NCI-H748 (cell line): ENCODE measurements at regions not wholly inside any gene's neighbourhood (a gene's known extent, or its start where the extent isn't known, plus 50 kb on each side); places are given as distances from the start of the nearest gene placed in this dataset.
A peak's percentile ranks its signal among the peaks of the same experiment; 100 is the strongest.

Source experiments
- DNase-seq: peaks from one replicate; lab custom pipeline; 2025; ENCODE audit not compliant: unreplicated experiment; lab: John Stamatoyannopoulos, UW

DNA sequence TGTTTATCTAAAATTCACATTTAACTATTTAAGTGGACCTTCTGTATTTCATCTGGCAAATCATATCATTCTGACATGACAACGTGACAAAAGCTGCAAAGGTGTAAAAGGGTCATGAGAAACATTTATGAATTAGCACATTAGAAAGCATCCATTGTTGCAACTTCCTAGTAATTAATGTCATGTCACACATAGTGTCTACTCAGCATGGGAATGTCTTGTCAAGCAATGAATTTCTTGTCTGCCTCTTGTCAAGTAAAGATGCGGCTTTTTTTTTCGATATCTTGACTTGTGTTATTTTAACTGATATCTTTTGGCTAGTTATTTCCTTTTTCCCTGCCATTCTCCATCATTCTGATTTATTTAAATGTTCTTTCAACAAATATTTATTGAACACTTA, 463.5 kb upstream of the CXorf51B start:
- DNase-seq: no peak

DNA sequence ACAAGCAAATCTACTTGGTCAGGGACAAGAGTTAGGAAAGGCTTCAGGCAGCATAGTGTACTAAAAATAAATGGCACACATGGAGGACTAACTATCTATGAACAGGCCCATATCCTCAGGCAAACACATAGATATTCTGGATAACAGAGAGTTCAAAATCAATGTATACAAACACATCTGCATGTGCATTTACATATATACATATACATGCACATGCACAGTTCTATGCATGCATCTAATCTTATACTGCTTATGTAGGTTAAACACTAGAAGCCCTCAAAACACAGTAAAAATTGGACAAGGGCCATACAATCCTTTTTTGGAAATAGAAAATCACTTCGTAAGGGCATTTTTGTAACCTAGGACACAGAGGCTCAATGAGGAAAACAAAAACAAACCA, 458.0 kb upstream of the CXorf51B start:
- no peak for DNase-seq

DNA sequence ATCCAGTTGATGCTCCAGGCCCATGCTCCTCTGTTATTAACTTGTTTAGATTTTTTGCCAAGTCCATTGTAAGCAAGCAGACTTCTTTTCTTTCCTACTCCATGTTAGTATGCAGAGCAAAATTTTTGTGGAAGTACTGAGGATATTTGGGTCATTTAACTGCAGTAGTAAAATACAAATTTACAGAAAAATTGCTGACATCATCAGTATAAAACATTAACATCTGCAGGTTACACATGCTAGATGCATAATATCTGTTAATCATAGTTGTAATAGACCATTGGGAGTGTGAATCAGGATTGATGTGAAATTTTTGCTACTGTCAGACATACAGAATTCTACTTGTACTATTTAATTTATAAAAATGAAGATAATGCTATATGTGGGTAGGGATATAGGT, 454.1 kb upstream of the CXorf51B start:
- DNase-seq: no peak

DNA sequence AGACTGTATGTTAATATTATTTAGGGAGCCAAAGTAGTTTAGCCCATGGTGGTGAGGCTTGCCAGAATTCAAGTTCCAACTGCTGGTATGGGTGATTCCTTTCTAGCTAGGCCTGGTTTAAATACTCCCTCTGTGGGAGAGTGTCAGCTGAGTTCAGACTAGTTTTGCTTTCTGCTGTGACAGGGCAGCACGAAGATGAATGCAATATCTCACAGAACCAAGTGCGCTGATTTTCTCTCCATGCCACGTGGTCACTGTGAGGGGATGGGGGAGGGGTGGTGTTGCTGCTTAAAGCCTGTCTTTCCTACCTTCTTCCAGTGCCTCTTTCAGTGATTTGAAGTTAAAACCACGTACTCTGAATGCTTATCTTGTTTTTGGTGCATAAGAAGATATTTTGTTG, 445.7 kb upstream of the CXorf51B start:
- no peak for DNase-seq

DNA sequence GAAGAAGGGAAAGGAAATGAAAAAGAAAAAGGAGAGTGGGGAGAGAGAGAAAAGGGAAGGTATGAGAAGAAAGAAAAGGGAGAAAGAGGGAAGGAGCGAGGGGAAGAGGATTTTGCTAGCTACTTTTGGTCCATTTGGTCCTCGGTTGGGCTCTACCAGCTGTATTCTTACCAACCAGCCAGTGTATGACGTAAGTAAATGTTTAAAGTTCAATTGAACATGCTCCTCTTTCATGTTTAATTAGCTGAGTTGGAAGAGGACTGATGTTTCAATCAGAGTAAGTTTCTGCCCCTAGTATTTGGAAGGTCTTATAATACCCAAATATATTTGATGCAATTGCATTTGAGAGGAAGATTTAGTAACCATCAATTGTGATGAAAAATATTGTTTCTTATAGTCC, 424.0 kb upstream of the CXorf51B start:
- DNase-seq: no peak

DNA sequence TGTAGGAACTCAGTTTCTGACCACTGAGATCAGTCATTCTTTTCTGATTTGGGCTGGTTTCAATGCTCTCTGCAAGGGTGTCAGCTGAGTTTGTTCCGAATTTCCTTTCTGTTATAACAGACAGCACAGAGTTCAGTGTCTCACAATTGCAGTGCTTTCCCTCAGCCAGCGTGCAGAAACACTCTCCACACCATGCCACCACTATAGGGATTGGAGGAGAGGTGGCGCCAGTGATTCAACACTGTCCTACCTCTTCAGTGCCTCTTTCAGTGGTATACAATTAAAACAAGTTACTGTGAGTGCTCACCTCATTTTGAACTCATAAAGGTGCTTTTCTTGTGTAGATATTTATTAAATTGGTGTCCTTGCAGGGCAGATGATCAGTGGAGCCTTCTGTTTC, 413.2 kb upstream of the CXorf51B start:
- DNase-seq: no peak

DNA sequence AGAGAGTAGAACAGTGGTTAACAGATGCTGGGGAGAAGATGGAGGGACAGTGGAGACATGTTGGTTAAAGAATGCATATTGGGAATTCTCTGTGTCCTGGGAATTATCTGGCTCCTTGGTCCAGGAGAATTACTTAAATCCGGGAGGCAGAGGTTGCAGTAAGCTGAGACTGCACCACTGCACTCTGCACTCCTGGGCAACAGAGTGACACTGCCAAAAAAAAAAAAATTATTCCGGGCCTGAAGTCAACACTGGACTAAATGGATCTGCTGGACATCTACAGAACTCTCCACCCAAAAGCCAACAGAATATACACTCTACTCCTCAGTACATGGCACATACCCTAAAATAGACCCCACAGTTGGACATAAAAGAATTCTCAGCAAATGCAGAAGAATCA, 400.0 kb upstream of the CXorf51B start:
- no peak for DNase-seq

DNA sequence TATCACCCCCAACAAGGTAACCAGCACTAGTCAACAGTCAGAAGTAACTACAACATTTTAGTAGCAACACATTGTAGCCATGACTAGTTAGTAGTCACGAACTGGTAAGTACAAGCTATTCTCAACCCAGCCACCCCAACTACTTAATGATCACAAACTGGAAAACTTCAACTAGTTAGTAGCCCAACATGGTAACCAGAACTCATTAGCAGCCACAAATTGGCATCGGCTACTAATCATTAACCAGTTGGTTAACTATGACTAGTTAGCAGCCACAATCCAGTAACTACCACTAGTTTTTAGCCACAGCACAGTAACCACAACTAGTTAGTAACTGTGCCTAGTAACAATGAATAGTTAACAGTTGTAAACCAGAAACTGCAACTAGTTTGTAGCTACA, 385.1 kb upstream of the CXorf51B start:
- no peak for DNase-seq

DNA sequence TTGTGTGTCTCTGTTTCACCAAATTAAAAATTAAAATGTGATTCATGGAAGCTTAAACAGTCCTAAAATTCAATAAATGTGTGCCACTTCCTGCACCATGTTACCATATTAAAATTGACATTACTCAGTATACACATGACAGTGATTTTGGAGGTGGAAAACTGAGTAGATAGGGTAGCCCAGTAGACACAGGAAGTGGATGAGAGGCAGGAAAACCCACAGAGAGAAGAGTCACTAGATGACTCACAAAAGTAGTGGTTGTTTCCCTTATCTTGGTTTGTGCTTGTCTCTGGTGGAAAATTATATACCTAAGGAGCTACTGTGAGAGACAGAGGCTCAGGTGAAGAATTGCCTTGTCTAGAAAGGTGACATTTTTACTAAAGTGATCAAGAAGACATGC, 375.8 kb upstream of the CXorf51B start:
- no peak for DNase-seq

DNA sequence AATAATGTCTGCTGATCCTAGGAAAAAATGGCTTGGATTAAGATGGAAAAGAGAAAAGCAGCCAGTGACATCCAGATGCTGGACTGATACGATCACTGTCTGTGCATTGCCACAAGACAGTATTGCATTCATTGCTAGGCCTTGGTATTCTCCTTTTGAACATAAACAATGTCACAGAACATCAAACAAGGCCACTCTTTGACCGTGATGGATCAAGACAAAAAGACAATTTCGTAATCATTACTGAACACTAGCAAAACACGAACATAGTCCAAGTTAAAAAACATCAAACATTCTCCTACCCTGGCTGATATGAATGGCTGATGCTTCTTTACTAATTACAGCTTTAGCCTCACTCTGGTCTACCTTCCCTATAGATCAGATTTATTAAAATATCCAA, 374.1 kb upstream of the CXorf51B start:
- no peak for DNase-seq

DNA sequence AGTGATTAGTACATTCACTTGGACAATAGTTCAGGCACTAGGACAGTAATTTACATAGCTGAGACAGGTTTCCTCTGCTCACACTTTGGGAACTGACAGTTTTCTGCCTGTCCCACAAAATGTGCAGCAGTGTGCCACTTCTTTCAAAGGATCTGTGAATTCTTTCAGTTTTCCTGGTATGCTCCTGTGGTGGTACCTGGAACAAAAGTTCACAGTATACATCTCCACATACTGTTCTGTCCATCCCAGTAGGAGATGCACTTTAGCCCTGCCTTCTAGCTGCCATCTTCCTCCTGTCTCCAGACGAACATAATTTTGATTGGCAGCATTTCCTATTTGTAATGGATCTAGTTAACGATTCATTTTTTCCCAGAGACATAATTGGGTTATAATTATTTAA, 360.8 kb upstream of the CXorf51B start:
- no peak for DNase-seq

DNA sequence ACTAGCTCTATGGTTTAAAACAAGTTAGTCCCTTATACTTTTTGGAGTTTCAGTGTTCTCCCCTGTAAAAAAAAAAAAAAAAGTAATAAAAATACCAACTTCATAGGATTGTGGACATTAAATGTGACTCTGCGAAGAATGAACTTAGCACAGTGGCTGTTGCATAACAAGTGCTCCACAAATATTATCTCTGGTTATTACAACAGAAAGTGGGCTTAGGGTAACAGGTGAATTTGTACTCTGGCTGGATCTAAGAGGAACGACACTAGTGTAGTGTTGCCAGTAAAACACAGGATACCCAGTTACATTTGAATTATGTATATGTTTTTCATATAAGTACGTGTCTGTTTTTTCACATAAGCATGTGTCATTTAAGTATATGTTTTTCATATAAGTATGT, 360.3 kb upstream of the CXorf51B start:
- no peak for DNase-seq

DNA sequence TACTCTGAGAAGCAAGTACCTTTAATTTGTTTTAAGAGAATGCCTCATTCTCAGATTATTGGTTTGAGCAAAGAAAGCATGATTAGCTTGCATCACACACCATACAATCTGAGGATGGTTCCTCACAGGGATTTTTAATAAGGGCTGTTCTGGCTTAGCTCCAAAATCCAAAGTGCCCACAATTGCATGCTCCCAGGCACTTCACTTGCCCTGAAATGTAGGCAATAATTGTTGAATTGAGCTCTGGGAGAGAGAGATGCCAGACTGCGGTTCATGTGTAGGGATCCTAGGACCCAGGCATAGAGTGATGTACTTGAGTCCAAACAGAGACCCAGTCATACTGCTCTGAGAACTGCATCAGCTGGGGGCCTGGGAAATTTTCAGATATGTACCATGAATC, 358.4 kb upstream of the CXorf51B start:
- no peak for DNase-seq

DNA sequence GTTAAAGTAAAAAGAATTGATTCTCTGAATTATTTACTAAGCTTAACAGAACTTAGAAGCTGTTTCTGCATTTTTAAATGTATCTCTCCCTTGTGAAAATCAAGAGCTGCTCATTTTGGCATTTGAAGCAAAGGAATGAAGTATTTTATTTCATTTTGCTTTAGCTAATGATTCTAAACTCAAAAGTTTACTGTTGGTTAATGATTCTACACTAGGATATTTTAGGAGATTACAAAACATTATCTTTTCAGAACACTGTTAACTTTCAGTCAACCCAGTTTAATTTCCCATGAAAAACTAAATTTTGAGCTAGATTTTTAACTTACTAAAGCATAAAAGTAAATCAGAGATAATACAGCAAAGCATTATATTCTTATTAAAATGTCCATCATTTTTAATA, 355.2 kb upstream of the CXorf51B start:
- no peak for DNase-seq

DNA sequence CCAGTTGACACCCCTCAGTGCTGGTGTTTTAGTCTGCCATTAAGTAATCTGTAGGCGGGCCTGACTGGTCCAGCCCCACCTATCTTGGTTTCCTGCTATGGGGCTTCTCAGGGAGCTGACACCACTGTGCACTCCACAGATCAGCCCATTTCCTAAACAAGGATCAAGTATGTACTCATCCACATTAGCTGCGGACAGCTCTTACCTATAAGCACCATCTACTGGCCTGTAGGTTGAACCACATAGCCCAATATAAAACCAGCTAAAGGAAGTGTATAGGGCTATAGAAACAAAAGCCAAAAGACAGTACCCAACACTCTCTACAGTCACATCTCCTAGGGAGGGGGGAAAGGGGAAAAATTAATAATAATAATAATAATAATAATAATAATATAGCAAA, 353.5 kb upstream of the CXorf51B start:
- DNase-seq: peak; percentile 13

DNA sequence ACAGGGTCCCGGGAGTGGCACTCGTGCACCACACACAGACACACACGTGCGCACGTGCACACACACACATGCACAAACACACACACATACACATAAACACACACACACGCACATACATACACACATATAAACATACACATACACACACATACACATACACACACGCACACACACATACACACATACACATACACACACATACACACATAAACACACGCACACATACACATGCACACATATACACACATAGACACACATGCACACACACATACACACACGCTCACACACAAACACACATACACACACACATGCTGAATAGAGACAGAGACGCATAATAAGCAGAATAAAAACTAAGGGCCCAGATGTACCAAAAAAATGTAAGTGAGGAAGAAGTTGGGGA, 332.2 kb upstream of the CXorf51B start:
- no peak for DNase-seq

DNA sequence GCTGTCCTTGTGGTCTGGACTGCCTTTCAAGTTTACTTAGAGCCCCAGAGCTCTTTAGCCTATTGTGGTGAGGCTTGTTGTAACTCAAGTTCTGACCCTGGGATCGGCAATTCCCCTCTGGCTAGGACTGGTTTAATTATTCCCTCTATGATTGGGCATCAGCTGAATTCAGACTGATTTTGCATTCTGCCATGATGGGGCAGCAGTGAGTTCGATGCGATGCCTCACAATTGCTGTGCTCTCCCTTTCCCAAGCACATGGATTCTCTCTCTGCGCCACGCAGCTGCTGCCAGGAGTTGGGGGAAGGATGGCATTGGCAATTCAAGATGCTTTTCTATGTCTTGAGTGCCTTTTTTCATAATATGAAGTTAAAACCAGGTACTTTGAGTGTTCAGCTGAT, 327.8 kb upstream of the CXorf51B start:
- no peak for DNase-seq
